ENCODE measurements at regions not wholly inside any gene's neighbourhood (a gene's known extent, or its start where the extent isn't known, plus 50 kb on each side); places are given as distances from the start of the nearest gene placed in this dataset.
A peak's percentile ranks its signal among the peaks of the same experiment; 100 is the strongest.
"Not testable (repeated sequence)": the region's sequence is repeated elsewhere in the genome, so short reads cannot be mapped to it uniquely, and the experiment has no call there.

DNA sequence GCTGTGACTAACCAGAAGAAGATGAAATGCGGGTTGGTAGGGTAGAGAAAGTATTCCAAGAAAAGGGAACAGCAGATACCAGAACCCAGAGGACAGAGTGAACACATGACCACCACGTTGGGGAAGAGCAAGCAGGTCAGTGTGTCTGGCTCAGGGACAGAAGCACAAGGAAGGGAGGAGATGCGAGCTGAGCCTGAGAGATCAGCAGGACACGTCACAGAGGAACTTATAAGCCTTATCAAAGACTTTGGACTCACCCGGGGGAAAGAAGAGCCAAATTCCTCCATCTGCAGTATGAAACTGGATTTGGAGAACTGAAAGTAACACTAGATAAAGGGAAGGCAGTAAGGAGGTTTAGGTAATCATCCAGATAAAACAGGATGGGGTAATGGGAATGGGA lies 232.1 kb upstream of the NPVF start:
- TF ChIP-seq, protein P1, sequence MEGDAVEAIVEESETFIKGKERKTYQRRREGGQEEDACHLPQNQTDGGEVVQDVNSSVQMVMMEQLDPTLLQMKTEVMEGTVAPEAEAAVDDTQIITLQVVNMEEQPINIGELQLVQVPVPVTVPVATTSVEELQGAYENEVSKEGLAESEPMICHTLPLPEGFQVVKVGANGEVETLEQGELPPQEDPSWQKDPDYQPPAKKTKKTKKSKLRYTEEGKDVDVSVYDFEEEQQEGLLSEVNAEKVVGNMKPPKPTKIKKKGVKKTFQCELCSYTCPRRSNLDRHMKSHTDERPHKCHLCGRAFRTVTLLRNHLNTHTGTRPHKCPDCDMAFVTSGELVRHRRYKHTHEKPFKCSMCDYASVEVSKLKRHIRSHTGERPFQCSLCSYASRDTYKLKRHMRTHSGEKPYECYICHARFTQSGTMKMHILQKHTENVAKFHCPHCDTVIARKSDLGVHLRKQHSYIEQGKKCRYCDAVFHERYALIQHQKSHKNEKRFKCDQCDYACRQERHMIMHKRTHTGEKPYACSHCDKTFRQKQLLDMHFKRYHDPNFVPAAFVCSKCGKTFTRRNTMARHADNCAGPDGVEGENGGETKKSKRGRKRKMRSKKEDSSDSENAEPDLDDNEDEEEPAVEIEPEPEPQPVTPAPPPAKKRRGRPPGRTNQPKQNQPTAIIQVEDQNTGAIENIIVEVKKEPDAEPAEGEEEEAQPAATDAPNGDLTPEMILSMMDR (IDR thresholded peaks at IDR 0.05), result no peak
- H3K36me3 ChIP-seq (ENCODE audit: low read depth), result no peaks in the 10 kb centered on the region
- DNase-seq, result no peak
- H3K4me3 ChIP-seq, result no peak overlapping the region
- no peaks in the 10 kb centered on the region for H3K4me1 ChIP-seq (ENCODE audit: low read depth)
- intact Hi-C loops (cut with DNase I, micrococcal nuclease), result no loop called here
- no peaks in the 10 kb centered on the region for H3K9me3 ChIP-seq
- peak; percentile 62 for ATAC-seq

DNA sequence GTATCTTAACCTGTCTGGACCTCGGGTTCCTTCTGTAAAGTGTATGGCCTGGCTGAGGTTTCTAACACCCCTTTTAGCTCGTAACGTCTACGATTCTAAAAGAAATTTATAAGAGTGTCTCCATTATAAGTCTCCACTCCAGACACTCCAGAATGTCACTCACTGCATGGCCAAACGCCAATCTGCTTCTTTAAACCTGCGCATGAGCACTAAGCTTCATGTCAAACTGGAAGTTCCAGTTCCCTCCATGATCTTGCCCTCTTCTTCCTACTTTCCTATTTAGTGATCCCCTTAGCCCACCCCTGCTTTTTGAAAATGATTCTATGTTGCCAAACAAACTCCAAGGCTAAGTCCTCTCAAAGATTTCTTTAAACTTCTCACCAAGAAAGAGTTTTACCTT lies 241.4 kb upstream of the NPVF start:
- DNase-seq, result no peak
- no peak for ATAC-seq
- intact Hi-C loops (cut with DNase I, micrococcal nuclease), result no loop called here
- H3K4me3 ChIP-seq, result no peak overlapping the region
- H3K9me3 ChIP-seq, result no peaks in the 10 kb centered on the region
- no peaks in the 10 kb centered on the region for H3K4me1 ChIP-seq (ENCODE audit: low read depth)
- TF ChIP-seq, protein P1 (IDR thresholded peaks at IDR 0.05), result no peak
- H3K36me3 ChIP-seq (ENCODE audit: low read depth), result no peaks in the 10 kb centered on the region

DNA sequence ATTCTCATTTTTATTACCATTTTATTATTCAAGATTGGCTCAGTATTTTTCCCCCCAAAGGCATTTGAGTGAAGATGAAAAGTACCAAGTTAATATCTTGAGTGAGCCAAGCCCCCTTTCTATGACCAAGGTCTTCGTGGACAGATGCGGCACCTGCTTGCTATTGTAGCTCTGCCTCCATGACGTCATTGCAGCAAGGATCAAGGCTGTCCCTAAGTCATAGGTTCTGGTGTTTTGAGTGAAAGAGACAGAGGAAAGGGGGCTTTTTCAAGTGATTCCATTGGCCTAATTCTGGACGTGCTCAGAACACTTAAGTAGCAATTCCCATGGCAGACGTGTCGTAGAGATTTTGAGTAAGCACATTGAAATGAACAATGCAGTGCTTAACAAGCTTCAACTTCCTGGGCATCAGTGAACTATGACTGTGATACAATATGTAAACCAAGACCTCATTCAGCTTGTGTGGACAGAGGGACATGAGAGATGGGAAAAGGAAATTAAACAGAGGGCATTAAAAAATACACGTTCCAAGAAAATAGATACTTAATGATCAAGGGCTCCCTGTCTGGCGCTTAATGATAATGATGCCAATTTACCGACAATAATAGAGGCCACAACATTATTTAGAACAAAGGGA lies 248.7 kb upstream of the NPVF start:
- DNase-seq, result no peak
- ATAC-seq, result no peak
- intact Hi-C loops (cut with DNase I, micrococcal nuclease), result no loop called here

DNA sequence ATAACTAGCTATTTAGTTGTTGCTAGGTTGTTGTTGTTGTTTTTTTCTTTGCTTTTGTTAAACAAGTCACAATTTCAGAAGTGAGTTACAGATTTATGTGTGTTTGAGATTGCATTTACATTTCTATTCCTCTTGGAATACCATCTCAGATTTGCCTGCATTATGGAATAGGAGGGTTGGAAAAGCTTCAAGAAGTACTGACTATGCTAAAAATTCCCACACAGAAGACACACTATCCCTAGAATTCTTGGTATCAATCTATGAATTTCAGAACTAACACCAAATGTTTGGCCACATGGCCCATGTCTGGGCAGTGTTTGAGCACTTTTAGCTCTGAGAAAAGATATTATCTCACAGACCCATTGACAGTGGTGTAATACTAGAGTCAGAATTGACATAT lies 249.9 kb upstream of the NPVF start:
- intact Hi-C loops (cut with DNase I, micrococcal nuclease); H3K36me3 ChIP-seq (ENCODE audit: low read depth); H3K4me3 ChIP-seq; ATAC-seq; H3K9me3 ChIP-seq; H3K4me1 ChIP-seq (ENCODE audit: low read depth); DNase-seq: not testable (repeated sequence)

More for the DNA sequence above, 248.7 kb upstream of the NPVF start:
- Histone ChIP-seq H3K4me1 (ENCODE audit: low read depth) (no peaks in the 10 kb centered on the region), H3K4me3 (no peak overlapping the region), H3K9me3 (no peaks in the 10 kb centered on the region), H3K36me3 (ENCODE audit: low read depth) (no peaks in the 10 kb centered on the region)
- TF ChIP-seq, protein P1 (IDR thresholded peaks at IDR 0.05), result no peak

DNA sequence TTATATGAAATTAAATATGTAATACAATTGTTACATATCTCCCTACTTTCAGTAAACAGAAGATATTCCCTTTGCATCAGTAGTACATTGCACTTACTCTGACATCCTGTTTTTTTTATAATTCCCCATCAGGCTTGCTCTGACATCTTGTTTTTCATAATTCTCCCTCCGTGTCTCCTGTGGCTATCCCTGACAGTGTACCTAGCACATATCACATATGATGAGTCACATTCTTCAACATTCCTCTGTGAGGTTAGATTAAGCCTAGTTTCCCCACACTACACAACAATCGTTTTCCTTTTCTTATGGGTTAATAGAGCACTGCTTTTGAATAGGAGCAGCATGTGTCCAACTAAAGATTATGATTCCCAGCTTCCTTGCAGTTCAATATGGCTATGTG lies 250.6 kb upstream of the NPVF start:
- H3K36me3 ChIP-seq (ENCODE audit: low read depth), result no peaks in the 10 kb centered on the region
- TF ChIP-seq, protein P1 (IDR thresholded peaks at IDR 0.05), result no peak
- ATAC-seq, result no peak
- H3K4me3 ChIP-seq, result no peak overlapping the region
- no peak for DNase-seq
- no peaks in the 10 kb centered on the region for H3K9me3 ChIP-seq
- H3K4me1 ChIP-seq (ENCODE audit: low read depth), result no peaks in the 10 kb centered on the region
- intact Hi-C loops (cut with DNase I, micrococcal nuclease), result no loop called here

DNA sequence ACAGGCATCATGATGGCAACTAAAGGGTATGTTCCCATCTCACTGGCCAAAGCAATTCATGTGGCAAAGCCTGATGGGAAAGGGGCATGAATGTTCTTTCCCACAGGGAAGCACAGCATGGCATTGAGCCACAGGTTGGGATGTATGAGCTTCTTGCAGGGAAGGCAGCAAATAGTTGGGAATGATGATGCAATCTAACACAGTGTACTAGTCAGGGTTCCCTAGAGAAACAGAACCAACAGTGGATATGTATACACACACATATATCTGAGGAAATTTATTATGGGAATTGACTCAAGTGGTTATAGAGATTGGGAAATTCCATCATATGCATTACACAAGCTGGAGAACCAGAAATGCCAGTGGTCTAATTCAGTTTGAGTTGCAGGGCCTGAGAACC lies 253.6 kb upstream of the NPVF start:
- H3K4me3 ChIP-seq, result no peak overlapping the region
- intact Hi-C loops (cut with DNase I, micrococcal nuclease), result no loop called here

More for the DNA sequence above, 253.6 kb upstream of the NPVF start:
- H3K36me3 ChIP-seq (ENCODE audit: low read depth), result no peaks in the 10 kb centered on the region
- H3K9me3 ChIP-seq, result no peaks in the 10 kb centered on the region
- no peak for ATAC-seq
- no peak for DNase-seq
- H3K4me1 ChIP-seq (ENCODE audit: low read depth), result no peaks in the 10 kb centered on the region
- TF ChIP-seq, protein P1 (IDR thresholded peaks at IDR 0.05), result no peak
